ENCODE measurements at regions not wholly inside any gene's neighbourhood (a gene's known extent, or its start where the extent isn't known, plus 50 kb on each side); places are given as distances from the start of the nearest gene placed in this dataset.

DNA sequence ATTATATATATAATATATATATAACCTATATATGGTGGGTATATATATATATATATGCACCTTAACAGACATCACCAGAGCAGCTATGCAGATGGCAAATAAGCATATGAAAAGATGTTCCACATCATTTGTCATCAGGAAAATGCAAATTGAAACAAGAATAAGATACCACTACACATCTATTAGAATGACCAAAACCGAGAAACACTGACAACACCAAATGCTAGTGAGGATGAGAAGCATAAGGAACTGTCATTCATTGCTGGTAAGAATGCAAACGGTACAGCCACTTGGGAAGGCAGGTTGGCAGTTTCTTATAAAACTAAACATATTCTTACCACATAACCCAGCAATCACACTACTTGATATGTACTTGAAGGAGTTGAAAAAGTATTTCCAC lies 219.8 kb upstream of the PRMT6 start:
- no peak for DNase-seq

DNA sequence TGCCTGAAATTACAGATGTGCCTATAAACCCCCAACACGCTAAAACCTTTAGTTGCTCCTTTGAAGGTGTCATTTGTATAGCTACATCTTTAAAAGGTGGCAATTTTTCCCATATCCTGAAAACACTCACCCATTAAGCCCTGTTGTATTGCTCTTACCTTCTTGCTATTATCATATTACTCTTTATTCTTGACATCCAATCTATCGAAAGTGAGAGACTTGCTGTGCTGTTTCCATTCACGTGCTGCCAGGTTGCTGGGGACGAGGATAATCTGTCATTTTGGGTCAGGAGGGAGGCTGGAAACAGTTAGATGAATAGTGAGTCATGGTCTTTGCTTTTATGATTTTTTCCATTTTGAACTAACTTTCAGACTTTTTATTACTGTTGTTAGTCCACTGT lies 213.0 kb upstream of the PRMT6 start:
- DNase-seq: no peak

DNA sequence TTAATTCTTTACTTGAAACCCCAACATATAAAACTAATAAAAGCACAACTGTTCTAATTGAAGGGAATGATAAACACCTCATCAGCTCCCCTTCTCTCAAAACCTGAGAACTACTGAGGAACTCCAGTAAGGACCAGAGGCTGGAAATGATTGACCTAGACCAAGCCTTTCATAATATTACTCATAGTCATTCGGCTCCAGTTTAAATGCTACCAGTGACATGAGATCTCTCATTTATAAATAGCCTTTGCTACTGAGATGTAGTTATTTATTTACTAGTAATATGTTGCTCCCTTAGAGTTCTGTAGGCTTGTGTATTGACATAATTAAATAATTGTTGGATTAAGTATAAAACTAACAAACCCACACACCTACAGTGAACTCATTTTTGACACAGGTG lies 209.8 kb upstream of the PRMT6 start:
- no peak for DNase-seq

DNA sequence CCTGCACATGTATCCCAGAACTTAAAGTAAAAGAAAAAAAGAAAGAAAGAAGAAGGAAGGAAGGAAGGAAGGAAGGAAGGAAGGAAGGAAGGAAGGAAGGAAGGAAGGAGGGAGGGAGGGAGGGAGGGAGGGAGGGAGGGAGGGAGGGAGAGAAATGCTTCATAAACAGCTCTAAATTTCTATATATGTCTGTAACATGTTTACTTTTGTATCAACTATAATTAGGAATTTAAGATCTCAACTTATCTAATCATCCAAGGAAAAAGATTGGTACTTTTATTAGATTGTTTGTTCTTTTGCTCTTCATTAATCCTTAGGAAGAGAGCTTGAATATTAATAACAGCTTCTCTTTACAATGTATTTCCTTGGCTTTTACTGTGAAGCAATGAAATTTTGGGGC lies 195.4 kb upstream of the PRMT6 start:
- DNase-seq: no peak

DNA sequence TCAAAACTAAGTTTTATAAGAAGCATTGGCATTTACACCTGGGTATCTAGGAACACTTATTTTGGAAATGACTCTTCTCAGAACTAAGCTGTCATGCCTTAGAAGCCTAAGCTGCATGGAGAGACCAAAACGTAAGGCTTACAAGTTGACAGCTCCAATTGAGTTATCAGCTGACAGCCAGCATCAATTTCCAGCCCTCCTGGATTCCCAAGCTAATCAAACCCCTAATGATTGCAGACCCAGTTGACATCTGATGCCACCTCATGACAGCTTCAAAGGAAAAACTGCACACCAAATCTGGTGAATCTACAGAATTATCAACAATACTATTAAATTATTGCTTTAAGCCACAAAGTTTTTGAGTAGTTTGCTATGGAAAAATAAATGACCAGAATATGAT lies 187.6 kb upstream of the PRMT6 start:
- no peak for DNase-seq

DNA sequence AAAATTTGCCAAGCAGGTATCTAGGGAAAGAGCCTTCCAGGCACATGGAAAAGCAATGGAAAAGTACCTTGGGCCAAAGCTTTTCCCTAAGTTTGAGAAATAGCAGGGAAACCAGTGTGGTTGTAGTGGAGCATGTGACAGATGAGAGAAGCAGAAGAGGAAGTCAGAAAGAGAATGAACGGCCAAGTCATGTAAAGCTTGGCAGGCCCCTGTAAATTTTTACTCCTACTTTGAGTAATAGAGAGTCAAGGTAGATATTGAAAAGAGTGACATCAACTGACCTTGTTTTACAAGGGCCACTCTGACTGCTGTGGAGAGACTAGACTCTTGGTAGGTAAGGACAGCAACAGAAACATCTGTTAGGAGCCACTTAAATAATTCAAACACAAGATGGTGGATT lies 180.9 kb upstream of the PRMT6 start:
- no peak for DNase-seq

DNA sequence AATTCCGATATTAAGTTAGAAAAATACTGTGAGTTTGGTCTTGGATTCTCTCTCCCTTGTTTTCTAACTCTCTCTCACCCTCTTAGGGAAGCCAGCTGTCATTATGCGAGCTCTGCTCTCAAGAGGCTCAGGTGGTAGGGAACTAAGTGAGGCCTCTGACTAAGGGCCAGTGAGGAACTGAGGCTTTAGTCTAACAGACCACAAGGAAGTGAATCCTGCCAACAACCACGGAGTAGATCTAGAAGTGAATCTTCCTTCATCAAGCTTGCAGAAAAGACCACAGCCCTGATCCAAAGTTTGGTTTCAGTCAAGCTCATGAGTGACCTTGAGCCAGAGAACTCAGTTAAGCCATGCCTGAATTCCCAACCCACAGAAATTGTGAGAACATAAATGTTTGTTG lies 180.1 kb upstream of the PRMT6 start:
- peak in 1 of 2 donors; percentile 1 for DNase-seq

DNA sequence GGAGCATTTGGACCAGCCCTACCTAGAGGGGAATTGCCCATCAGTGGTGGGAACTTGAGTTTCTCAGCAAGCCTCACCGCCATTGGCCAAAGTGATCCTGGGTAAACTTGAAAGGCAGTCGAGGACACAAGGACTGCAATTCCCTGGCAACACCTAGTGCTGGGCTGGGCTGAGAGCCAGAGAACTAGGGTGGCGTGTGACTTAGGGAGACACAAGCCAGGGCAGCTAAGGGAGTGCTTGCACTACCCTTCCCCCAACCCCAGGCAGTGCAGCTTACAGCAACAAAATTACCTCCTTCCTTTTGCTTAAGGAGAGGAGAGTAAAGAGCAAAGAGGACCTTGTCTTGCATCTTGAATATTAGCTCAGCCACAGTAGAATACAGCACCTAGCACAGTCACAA lies 176.9 kb upstream of the PRMT6 start:
- no peak for DNase-seq

DNA sequence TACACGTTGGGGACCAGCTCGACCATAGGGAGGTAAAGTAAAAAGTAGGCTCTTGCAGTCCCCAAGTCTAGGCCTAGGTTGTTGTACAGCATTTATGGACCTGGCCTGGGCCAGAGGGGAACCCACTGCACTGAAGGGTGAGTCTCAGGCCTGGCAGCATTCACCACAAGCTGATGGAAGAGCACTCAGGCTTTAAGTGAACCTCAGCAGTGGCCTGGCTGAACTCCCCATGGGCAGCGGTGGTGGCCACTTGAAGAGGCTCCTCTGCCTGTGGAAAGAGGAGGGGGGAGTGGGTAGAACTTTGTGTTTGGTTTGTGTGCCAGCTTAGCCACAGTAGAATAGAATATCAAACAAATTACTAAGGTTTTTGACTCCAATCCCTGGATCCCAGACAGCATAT lies 176.2 kb upstream of the PRMT6 start:
- DNase-seq: no peak

DNA sequence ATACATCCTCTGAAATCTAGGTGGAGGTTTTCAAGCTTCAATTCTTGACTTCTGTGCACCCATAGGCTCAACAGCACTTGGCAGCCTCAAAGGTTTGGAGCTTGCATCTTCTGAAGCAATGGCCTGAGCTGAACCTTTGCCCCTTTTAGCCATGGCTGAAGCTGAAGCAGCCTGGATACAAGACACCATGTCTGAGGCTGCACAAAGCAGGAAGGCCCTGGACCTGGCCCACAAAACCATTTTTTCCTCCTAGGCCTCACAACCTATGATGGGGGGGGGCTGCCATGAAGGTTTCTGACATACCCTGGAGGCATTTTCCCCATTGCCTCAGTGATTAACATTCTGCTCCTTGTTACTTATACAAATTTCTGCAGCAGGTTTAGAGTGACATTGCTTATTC lies 173.3 kb upstream of the PRMT6 start:
- DNase-seq: no peak

DNA sequence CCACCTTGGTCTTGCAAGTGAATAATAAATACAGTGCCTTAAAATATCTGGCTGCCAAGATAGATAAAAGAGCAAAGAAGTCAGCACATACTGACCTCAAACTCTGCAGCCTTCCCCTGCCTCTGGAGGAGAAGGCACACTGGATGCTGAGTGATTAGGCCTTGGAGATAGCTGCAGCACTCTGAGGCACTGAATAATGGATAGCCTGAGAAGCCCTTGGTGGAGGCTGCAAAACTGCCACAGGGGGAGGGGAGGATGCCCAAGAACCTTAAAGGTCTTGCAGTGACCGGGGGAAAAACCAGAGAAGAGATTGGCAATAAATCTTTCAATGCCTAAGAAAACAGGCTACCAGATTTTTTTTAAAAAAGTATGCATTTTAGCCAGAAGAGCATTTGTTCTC lies 167.4 kb upstream of the PRMT6 start:
- no peak for DNase-seq

DNA sequence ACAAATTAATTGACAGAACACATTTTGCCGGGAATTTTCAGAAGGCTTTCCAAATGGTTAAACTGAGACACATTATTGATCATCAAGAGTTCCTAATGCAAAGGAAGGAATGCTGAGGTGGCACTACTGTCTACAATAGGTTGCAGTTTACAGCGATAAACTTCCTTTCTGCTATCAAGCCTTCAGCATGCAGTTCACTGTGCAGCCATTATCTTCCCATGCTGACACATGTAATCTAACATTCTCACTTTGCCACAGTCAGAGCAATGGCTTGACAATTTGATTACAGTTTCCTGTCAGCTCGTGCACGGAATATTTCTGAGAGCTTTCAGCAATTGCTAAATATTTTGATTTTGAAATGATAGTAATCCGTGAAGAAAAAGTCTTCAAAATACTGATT lies 166.9 kb upstream of the PRMT6 start:
- no peak for DNase-seq

DNA sequence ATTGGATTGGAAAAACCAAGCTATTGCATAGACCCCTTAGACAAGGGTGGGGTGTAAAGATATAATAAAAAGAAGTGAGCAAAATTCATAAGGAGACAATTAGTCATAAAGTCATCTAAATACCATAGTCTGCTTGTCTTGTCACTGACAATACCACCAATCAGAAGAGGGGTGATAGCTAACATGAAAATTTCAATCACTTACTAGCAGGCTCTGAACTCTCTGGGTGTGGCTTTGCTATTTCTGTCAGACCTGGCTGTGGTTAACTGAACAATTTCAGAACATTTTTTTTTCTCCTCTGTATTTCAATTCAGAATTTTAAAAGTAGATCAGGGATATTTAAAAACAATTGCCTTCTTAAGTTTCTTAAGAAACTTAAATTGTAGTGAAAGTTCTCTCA lies 158.5 kb upstream of the PRMT6 start:
- DNase-seq: no peak

DNA sequence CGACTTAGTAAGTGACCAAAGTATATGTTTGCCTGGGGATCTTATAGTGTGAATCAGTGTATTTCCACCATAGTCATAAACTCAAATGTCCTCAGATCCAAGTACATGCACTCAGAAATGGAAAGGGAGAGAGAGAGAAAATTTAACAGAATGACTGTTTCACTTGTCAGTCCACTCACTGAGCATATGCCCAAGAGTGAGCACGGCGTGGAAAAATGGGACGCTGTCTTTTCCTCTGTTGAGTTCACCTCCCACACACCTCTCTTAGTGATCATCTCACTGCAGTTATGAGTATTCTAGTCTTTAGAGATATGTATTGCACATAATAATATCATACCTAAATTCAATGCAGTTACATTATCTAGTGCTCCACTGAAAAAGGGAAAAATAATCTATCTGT lies 156.8 kb upstream of the PRMT6 start:
- no peak for DNase-seq

DNA sequence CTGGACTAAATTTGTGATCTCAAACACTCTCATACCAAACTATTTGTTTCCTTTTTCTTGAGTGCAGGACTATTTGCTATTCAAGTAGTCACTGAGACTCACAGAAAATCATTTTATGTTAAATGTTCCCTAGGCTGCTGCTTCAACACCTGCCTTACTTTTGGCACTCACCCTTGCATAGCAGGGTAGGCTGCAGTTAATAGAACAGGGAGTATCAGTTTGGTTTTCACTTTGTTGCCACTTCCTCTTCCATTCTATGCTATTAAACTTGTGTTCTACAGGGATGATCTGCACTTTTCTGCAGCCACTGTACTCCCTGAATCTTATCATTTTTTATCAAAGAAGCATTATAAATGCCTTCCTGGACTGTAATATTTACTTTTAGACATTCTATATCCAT lies 148.7 kb upstream of the PRMT6 start:
- no peak for DNase-seq

DNA sequence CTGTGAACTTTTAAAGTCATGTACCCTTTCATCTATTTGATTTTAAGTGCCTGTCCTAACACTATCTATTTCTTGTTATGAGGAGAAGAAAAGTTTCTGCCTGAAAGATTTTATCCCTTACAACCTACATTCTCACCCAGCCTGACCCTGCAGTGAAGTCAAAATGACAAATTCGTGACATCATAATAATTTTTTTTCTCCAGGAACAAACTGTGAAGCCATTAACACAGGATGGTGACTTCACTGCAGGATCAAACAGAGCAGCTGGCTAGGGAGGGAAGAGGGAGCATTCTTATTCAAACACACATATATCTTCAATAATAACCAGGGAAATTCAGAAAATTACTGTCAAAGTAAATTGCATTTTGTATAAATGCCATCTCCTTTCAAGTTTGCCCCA lies 147.8 kb upstream of the PRMT6 start:
- no peak for DNase-seq

DNA sequence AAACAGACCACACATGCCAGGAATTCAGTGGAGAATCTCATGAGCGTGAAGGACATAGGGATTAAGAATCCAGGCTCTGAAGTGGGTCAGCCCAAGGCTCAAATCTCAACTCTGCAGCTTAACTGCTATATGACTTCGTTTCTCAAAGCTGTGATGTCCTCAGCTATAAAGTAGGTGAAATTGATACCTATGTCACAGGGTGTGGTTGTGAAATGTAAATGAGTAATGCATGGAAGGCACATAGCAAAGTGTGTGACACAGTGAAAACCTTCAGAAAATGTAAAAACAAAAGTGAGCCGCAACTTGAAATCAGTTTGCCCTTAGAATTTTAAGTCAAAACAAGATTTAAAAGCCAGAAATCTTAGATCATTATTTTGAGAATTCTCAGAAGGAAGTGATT lies 145.7 kb upstream of the PRMT6 start:
- DNase-seq: no peak

DNA sequence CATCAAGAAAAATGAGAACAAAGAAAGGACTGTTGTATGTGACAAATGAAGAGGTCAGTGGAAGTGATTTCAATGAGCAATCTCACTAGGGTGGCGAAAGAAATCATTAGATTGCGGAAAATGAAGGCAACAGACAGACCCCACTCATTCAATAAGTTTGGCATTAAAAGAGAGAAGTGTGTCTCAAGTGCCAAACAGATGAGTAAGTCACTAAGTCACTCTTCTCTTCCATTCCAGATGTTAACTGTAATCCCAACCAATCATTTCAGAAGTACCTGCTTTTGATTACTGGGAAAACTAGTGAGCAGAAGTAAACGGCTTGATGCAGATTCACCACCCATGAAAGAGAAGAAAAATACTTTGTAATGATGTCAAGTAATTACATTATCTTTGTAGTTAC lies 144.3 kb upstream of the PRMT6 start:
- DNase-seq: no peak

DNA sequence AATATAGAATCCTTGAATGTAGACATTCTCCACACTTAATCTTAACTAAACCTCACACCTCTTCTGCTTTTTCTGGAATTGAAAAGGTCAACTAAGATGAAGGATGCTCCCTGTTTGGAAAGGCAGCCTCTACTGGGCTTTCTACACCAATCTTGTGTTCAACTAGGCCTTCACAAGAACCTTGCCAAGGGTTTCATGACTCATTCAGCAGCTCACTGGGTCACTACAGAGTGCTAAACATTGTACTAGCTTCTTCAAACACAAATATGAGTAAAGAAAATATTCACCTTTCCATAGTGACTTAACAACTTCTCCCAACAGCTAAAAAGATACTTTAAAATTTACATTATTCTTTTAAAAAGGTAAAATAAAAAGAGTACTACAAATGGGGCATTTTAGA lies 135.3 kb upstream of the PRMT6 start:
- no peak for DNase-seq

DNA sequence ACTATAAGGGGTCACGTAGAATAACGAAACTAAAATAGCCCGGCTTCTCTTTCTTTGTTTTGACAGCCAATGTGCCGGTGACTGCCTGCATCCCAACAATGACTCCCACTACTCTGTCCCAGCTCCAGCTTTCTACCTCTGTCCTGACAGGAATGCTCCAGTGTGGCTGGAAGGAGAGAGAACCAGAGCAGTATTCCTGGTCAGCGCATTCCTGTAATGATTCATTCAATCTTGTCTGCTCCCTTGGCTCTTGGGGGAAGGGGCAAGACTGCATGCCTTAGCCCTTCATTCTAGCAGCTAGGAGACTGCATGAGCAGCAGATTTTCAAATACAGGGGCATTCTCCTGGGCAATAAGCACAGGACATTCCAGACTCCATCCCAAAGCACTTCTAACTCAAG lies 132.1 kb upstream of the PRMT6 start:
- no peak for DNase-seq

DNA sequence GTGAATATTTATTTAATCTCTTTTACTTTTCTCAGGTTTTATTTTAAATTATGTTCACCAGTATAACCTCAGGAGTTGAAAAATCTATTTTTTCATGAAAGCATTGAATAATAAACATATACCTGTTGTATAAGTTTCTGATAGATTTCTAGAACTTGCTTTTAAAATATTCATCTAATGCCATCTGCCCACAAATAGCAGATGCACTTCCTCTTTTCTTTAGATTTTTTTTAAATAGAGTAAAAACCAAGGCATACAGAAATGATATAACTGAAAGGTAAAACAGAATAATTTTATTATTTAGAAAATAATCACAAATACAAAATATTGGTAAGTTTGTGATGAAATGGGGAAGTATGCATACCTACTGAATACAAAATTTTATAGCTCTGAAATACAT lies 130.7 kb upstream of the PRMT6 start:
- DNase-seq: no peak

DNA sequence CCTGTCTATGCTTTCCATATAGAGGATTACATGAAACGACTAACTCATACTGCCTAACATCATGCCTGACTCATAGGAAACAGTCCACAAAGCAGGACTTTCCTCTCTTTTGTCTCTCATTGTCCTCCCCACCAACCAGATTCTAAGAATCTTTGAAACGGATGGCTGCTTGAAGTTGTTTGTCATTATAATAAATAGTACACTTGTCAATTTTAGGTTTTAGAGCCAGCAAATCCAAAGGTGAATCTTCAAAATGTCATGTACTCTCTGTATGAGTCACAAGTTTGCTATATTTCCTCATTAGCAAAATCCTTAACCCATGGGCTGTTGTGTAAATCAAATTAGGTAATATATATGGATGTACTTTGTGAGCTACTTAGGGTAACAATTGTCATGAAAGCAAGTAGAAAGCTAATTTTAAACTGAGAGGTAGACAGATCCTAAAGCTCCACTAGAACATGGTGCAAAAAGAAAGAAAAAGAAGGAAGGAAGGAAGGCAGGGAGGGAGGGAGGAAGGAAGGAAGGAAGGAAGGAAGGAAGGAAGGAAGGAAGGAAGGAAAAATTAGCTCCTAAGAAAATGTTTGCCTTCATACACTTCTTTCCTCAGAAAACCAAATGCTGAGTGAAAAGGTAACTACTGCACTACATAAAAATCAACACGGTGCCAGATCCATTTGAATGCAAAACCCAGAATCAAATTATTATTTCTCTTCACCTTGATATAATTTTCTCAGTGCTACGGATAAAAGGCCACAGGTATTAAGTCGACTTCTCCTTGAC lies 129.5 kb upstream of the PRMT6 start:
- no peak for DNase-seq

DNA sequence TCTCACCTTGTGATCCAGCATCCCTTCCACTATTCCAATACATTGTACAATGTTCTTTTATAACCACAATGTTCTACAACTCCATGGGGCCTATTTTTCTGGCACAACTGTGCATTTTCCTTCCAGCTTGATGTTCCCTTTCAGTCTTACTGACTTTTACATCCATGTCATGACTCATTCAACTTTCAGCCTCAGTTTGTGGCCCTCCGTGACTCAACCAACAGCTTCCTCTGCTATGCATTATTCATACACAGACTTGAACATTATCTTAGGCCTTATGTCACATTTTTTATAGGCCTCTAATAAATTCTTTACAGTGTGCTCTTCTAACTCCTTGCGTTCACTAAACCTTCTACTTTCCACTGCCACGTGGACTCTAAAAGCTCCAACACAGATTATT lies 119.4 kb upstream of the PRMT6 start:
- DNase-seq: no peak

DNA sequence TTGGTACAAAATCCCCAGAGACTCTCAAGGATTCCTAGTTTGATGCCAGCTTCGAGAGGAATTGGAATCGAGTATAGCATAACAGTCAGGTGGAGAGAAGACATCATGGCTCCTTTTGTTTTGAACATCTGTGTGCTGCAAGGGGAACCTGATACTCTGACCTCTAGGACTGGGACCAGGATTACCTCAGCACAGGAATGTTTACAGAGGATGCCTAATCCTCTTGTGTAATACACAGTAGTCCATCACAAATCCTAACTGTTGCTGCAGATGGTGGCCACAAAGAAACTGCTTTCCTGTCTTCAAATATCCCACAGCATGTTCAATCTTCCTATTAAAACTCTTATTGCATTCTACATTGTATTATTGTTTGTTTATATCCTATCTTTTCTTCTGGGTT lies 111.8 kb upstream of the PRMT6 start:
- no peak for DNase-seq

DNA sequence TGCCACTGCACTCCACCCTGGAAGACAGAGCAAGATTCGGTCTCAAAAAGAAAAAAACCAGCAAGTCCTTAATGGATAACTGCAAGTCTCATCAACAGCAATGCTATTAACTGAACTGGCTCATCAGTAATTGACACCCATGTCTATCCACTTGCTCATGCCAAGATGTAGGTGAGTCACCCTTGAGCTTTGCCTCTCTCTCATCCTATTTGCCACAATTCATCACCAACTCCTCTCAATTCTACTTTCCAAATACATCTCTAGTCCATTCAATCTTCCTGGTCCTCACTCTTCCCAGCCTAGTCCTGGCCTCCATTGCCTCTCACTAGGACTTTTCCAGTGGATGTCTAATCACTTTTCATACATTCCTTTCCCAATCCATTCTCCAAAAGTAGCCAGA lies 103.7 kb upstream of the PRMT6 start:
- no peak for DNase-seq
